ENCODE measurements at regions not wholly inside any gene's neighbourhood (a gene's known extent, or its start where the extent isn't known, plus 50 kb on each side); places are given as distances from the start of the nearest gene placed in this dataset.
"Not testable (repeated sequence)": the region's sequence is repeated elsewhere in the genome, so short reads cannot be mapped to it uniquely, and the experiment has no call there.

GRCh38 chr4:118504927-118505326 is 152.1 kb upstream of the PRSS12 start:
- not testable (repeated sequence) for DNase-seq

GRCh38 chr4:118505491-118505890 is 152.7 kb upstream of the PRSS12 start:
- DNase-seq, result not testable (repeated sequence)

- DNase-seq, result not testable (repeated sequence)
Measured at GRCh38 chr4:118512870-118513269, 160.1 kb upstream of the PRSS12 start.

- DNase-seq, result not testable (repeated sequence)
Measured at GRCh38 chr4:118514332-118514731, 161.5 kb upstream of the PRSS12 start.

GRCh38 chr4:118516107-118516506 is 163.3 kb upstream of the PRSS12 start:
- not testable (repeated sequence) for DNase-seq

GRCh38 chr4:118530107-118530506 is 155.1 kb upstream of the METTL14 start:
- DNase-seq, result not testable (repeated sequence)

- not testable (repeated sequence) for DNase-seq
Measured at GRCh38 chr4:118531947-118532346, 153.2 kb upstream of the METTL14 start.

- DNase-seq, result not testable (repeated sequence)
Measured at GRCh38 chr4:118535788-118536187, 149.4 kb upstream of the METTL14 start.

GRCh38 chr4:118539412-118540077 is 145.6 kb upstream of the METTL14 start:
- DNase-seq, result not testable (repeated sequence)

- not testable (repeated sequence) for DNase-seq
Measured at GRCh38 chr4:118556576-118556975, 128.6 kb upstream of the METTL14 start.

GRCh38 chr4:118557298-118557851 is 127.8 kb upstream of the METTL14 start:
- no peak for DNase-seq

GRCh38 chr4:118558188-118558587 is 127.0 kb upstream of the METTL14 start:
- not testable (repeated sequence) for DNase-seq

GRCh38 chr4:118561559-118561958 is 123.6 kb upstream of the METTL14 start:
- DNase-seq, result not testable (repeated sequence)

GRCh38 chr4:118566003-118566513 is 119.1 kb upstream of the METTL14 start:
- DNase-seq, result not testable (repeated sequence)

- not testable (repeated sequence) for DNase-seq
Measured at GRCh38 chr4:118572991-118573390, 112.2 kb upstream of the METTL14 start.

GRCh38 chr4:118574251-118574913 is 110.8 kb upstream of the METTL14 start:
- not testable (repeated sequence) for DNase-seq

- not testable (repeated sequence) for DNase-seq
Measured at GRCh38 chr4:118575057-118575456, 110.1 kb upstream of the METTL14 start.

- DNase-seq, result not testable (repeated sequence)
Measured at GRCh38 chr4:118575726-118576125, 109.5 kb upstream of the METTL14 start.

GRCh38 chr4:118576709-118577219 is 108.4 kb upstream of the METTL14 start:
- not testable (repeated sequence) for DNase-seq

GRCh38 chr4:118585015-118585414 is 100.2 kb upstream of the METTL14 start:
- DNase-seq, result no peak

GRCh38 chr4:118586357-118586790 is 98.8 kb upstream of the METTL14 start:
- no peak for DNase-seq

GRCh38 chr4:118587116-118587831 is 97.9 kb upstream of the METTL14 start:
- DNase-seq, result no peak

- no peak for DNase-seq
Measured at GRCh38 chr4:118587946-118588345, 97.2 kb upstream of the METTL14 start.
